Stimulated activated CD8-positive, alpha-beta memory T cell treated with anti-CD3 and anti-CD28 coated beads, Interleukin-7, amount 100 ng/mL, for 48 hours (primary cell): ENCODE measurements at regions not wholly inside any gene's neighbourhood (a gene's known extent, or its start where the extent isn't known, plus 50 kb on each side); places are given as distances from the start of the nearest gene placed in this dataset.

Experiments
- DNase-seq, 2 donors: peaks; one replicate each; pipeline ENCODE4 v3.0.0-alpha.2; 2020; ENCODE audit warnings: low read depth in 1 of 2; ENCODE audit errors: extremely low read depth in 1 of 2

DNA sequence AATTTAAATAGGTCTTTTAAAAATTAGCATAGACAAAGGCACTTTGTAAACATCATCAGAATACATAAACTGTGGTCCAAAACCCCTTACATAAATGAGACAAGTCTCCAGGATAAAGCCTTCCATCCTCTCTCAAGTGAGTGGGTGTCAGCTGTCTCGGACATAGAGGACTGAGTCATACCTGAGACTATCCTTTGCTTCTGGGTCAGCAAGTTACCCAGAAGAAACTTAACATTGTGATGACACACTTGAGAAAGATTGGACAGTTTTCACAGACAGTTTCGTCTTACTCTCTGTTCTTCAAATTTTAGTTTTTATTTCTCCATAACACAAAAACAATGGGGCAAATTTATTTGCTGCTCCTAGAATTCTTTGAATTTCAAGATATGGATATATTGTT lies 838.0 kb downstream of the DHX35 start:
- DNase-seq: no peak

DNA sequence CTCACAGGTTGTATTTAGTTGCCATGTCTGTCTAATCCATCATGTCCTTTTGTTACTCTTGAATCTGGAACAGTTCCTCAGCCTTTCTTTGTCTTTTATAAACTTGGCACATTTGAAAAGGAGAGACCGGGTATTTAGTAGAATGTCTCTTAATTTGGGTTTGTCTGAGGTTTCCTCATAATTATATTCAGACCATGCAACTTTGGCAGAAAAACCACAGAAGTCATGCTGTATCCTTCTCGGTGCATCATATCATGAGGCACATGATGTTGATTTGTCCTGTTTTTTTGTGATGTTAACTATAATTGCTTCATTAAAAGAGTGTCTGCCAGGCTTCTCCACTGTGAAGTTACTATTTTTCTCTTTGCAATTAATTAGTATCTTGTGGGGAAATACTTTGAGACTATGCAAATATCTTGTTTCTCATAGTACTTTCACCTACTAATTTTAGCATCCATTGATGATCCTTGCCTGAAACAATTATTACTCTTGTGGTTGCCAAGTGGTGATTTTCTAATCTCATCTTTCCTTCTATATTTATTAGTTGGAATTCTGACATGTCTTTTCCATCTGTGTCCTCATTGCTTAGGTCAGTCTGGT lies 837.3 kb downstream of the DHX35 start:
- DNase-seq: no peak

DNA sequence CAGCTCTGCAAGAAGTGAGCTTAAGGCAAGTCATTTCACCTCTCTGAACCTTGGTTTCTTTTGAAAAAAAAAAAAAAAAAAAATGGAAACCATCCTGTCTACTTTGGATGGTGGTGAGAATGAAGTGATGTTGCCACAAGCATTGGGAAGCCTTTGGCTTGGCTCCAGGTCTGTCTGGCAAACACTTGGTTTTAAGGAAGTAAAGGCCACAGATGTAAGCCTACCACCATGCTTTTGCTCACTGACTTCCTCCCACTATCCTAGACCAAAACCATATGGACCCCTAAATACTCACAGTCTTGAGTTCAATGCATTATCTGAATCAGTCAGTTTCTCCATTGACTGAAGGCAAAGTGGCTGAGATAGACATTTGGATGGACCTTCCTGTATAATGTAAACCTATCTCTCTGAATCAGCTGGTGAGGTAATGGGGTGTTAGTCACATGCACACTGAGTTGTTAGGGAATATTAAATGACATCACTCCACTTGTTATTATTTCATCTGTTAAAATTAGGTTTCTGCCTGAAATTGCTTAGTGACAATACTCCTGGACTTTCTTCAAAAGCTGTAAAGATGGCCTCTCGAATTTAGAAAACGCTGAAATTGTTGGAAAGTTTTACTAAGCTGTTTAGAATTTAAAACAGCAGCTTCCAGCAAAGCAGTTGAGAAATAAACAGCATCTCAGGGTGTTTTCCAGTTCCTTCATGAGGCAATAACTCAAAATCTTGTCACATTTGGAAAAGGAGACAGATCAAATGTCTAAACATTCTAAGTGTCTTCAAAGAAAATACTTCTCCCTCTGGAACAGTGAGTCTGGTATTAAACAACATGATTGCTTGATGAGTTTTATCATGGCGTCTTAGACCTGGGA lies 833.5 kb downstream of the DHX35 start:
- no peak for DNase-seq

DNA sequence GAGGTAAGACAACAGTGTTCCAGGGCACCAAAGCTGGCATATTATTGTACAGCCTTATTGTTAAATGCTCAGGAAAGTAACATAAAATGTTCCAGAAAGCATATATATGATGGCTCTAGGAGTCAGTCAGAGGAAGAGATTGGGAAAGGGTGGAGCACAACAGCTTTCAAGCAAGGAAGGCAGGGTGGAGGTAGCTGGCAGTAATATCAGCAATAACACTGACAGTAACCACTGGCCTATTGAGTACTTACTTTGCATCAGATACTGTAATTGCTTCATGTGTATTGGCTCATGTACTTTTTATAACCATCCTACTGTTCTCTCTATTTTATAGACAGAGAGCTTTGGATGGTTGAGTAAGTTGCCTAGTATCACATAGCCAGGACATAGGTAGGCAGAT lies 830.2 kb downstream of the DHX35 start:
- no peak for DNase-seq

DNA sequence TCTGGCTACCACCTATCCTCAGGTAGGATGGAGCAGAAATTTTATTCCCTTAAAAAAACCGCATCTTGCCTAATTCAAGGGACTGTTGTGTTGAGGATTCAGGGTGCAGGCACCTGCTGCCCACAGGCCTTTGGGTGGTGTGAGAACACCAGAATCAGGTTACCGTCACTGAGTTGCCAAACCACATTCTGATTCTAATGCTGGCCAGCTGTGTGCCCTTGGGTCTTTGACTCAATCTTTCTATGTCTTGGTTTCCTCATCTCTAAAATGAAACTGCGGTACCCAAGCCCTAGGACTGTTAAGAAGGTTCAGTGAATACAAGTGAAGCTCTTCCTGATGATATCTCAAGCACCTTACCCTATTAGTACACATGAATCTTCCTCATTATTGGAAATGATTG lies 827.3 kb downstream of the DHX35 start:
- no peak for DNase-seq

DNA sequence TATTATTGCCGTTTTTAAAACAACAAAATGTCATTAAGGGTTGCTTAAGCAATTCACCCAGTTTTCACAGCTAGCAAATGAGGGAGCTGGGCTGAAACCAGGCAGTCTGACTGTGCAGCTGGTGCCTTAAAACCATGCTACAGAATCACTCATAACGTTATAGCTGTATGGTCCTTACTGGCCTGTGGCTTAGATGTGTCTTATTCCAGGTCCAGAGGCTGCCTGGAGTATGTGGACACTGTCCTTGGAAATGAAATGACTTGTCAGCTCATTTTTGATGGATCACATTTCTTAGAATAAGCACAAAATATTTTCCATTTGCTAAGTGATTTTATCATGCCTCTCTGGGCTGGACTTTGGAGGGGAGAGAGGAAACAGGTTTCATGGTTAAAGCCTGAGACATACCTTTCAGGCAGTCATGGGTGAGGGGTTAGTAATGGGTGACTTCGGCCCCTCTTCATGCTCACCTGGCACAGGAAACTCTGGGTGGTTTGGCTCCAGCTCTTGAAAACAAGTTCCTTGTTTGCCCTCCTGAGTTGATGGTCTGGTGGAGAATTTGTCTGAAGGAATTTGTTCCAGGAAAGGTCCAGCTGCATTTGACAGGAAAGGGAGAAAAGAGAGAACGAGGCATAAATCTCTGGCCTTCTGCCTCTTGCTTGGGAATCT lies 823.2 kb downstream of the DHX35 start:
- DNase-seq: no peak

DNA sequence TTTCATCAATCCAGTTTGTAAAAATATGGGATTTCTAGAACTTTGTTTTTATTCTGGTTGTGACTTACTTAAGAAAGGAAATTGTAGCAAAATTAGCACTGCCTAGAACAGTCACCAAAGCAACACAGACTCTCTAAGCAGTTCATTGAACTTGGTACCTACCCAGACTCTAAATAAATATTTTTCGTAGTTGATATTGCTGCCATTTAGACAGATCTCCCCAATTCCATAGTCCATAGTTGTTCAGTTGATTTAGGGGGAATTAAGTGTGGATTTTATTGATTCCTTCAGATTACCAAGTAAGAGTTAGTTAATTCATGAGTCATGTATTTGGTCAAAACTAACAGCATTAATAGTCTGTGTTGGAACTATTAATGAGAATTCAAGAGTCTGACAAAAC lies 822.5 kb downstream of the DHX35 start:
- no peak for DNase-seq

DNA sequence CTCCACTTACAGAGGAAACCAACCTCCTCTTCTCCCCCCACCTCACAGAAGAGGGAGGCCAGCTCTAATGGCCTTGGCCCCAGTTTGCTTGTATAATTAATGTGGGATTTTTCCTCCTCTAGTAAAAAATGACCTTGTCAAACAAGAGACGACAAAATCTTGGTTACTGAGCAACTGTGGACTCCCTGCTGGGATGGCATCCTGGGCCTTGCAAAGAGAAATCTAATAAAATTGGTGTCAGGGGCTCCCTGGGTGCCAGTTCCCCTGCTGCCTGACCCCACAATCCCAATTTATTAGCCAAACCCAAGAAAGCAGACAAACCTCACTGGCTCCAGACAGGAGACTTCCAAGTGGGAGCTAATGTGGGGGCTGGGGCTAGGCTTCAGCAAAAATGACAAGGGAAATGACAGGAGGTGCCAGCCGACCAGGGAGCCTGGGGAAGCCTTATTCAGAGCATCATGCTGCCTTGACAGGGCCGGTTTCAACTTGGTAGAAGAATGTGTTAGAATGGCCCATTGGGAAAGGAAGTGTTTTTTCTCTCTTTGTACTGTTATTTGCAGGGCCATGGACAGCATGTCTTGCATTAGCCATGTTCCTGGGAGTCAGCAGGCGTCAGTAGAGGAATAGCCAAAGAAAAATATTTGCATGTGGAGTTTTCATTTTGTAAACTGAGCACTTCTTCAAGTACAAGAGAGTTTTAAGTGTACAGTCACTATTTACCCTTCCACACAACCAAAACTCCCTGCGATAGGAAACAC lies 816.9 kb downstream of the DHX35 start:
- no peak for DNase-seq

DNA sequence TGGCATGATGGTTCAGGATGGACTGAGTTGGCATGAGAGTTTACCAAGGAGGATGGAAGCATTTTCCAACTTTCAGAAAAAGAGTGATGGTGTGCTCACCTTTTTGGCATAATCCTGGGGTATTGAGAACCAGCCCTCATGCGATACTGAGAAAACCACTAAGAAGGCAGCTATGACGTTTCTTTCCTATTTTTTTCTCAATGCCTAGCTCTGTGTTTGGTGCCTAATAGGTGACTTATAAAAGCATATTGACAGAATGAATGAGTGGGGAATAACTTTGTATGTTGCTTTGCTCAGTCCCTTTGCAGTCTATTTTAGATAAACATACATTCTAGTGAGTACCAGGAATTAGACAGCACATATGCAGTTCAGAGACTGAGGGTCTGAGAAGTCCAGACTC lies 816.3 kb downstream of the DHX35 start:
- no peak for DNase-seq

DNA sequence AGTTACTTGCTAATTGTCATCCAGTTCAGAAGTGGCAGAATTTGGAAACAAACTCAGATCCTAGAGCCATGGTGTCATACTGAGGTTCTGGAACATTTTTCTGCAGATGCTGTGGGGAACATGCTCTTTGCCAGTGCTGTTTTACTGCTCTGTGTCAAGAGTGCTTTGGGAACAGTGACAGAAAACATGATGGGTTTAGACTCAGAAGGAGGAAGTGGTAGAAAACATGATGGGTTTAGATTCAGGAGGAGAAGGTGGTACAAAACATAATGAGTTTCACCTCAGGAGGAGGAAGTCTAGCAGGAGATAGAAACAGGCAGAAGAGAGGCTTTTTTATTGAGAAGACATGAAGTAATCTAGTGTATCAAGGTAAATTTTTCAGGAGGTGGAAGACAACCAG lies 815.5 kb downstream of the DHX35 start:
- DNase-seq: no peak

DNA sequence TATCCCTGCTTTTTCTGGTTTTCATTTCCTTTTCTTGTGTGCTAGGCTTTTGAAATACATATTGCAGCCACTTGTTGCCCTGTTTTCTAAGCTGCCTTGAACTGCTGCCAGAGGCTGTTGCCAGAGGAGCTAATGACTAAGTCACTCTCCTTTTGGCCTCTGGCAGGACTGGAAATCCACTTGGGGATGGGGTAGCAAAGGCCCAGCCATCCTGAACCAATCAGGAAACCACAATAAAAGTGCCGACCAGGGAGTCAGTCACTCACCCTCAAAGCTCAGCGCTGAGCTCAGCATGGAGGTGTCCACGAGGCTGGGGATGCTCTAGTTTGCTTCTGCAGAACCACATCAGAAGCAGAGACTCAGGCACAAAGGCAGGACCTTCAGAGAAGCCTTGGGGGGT lies 813.0 kb downstream of the DHX35 start:
- no peak for DNase-seq

DNA sequence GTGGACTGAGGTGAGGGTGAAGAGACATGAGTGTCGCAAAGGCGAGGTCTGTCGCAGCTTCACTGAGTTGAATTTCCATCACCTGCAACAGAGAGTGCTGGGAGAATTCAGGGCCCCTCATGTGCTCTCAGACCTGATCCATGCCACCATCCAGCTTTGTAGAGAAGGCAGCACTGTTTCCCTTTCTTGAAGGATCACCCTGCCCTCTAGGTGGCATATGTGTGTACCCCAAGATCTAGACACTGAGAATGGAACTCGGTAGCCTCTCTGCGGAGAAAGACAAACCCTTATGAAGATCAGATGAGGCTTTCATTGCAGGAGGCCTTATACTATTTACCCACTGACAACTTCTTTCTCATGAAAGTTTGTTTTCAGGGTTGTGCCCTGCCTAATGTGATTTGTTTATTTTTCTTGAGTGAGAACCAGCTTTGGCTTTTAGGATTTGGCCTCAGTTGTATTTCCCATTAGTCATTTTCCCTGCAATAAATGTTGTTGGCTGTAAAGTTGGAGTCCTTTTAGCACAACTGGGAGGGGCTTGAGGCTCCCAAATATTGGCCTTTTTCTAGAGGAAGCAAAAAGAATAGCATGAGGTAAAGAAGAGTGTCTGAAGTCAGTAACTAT lies 811.3 kb downstream of the DHX35 start:
- DNase-seq: no peak

DNA sequence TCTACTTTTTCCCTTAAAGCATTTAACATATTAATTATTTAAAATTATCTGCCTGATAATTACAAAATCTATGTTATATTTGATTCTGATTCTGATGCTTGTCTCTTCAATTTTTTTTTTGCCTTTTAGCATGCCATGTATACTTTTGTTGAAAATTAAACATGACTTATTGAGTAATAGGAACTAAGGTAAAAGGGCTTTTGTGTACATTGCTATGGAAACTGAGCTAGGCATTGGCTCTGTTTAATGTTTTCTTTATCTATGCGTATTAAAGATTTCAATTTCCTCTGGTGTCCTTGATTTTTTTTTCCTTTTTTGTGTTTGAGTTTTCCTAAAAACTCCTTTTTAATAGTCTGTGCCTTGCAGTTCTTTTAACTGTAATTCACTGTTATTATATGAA lies 805.2 kb downstream of the DHX35 start:
- no peak for DNase-seq

DNA sequence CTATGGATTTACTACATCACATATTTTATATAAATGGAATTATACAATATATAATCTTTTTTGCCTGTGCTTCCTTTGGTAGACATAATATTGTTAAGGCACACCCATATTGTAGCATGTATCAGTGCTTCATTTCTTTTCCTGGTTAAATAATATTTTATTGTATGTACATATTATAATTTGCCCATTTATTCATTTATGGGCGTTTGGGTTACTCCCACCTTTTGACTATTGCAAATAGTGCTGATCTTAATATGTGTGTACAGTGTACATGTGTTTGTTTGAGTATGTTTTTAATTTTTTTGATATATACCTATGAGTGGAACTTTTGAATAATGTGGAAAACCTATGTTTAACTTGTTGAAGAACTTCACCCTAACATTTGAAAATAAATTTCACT lies 804.2 kb downstream of the DHX35 start:
- no peak for DNase-seq

DNA sequence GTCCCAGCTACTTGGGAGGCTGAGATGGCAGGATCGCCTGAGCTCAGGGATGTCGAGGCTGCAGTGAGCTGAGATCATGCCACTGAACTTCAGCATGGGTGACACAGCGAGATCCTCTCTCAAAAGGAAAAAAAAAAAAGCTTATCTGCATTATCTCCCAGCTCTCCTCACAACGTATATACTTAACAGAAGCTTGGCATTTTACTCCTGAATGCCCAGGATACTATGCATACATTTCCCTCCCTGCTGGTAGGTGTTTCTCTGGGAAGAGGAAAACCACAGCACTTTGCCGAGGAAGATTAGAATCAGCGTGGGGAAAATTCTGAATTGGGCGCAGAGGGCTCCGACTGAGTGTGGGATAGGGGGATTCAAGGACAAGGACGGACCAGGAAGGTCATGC lies 800.6 kb downstream of the DHX35 start:
- no peak for DNase-seq

DNA sequence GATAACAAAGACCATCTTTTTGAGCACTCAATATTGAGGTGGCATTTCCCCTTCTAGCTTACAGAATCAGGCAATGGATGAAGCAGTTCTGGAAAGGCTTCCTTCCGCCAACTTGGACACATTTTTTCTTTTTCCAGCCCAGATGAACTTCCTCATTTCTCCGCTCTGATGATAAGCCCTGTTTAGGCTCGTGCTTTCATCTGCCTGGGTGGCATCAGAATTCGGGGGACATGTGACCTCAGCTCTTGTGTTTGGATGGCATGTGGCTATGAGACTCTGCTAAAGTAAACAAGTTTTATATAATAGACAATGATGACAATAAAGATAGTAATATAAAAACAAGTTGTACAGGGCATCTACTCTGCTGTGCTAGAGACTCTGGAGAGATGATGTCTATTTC lies 796.7 kb downstream of the DHX35 start:
- no peak for DNase-seq

DNA sequence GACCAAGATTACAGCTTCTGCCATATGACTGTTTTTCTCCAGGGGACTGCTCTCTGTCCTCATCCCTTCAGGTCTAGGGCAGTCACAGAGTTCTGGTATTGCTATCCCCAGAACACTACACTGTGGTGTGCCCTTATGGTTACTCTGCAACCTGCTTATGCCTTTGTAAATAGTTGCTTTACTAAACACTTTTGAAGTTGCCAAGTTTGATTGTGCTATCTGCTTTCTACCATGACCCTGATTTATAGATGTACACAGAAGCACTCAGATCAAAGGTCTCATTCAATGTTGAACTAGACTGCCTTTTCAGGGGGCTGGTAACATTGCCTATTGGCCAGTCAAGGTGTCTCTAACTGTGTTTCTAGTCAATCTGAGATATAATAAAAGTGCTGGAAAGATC lies 794.7 kb downstream of the DHX35 start:
- no peak for DNase-seq

DNA sequence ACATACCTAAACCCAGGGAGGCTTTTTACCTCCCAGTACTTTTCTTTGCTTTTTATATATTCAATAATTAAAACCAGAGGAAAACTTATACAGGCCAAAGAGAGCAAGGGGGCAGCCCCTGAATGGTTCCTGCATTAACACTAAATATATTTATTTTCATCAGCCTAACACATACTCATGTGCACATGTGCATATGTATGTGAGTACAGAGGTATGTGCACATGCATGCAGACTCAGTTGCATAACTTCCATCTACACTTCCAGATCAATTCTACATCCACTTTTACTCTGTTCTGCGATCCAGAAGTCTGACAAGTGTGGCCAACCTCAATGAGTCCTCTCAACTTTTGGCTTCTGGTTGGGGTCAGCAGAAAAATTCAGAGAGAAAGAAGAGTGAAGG lies 794.2 kb downstream of the DHX35 start:
- DNase-seq: no peak

DNA sequence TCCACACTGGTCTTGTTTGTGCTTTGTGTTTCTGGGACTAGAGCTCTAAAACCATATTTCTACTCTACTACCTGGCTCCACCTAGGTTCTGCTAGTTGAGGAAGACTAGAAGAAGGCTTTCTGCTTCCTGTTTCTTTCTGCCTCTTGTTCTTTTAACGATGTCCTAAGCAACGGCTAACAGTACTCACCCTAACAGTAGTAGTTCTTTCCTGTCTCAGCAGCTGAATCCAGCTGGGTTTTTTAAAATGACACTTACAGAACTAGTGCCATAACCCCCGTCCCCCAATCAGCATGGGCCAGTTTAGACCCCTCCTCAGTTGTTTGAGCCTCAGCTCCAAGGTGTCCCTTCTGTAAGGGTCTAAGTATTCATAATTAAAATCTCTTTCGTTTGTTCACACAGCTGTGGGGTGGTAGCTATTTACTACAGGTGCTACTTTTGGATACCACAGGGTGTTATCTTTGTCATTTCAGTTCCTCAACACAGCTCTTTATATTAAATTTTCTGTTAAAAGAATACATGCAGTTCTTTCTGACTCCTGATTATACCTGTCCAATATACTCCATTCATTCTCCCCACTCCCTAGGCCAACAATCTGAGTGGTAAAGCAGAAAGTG lies 790.2 kb downstream of the DHX35 start:
- DNase-seq: no peak

DNA sequence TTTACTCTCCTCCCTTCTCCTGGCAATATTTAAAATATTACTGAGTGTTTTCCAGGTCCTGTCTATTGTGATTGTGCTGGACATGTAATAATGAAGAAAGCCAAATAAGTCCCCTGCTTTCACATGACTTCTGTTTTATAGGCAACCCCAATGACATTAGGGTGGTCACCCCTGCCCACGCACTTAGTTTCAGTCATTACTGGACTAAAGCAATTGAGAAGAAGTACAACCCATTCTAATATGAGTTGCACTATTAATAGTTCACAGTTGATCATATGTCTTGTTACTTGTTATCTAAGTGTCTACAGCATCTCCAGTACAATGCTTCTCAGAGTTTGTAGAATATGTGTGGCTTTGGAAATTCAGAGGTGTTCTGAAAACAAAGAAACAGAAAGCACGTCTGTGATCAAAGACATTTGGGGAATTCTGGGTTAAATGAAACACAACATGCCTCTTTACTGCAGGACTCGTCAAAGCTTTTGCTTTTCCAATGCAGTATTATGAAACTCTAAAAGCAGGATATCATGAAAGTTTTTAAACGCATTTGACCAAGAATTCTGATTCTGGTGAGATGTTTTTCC lies 789.5 kb downstream of the DHX35 start:
- DNase-seq: no peak
